Duodenal mucosa (tissue), 2 donors: ENCODE measurements at regions not wholly inside any gene's neighbourhood (a gene's known extent, or its start where the extent isn't known, plus 50 kb on each side); places are given as distances from the start of the nearest gene placed in this dataset.

Experiments
- H3K27ac ChIP-seq: one replicate; pipeline ENCODE4 v1.7.0; 2013; ENCODE audit warnings: low read depth, low read length
- H3K27me3 ChIP-seq, 2 donors: one replicate each; pipeline ENCODE4 v1.7.0; 2013; ENCODE audit warnings: low read length in 2 of 2, control low read depth in 1 of 2; ENCODE audit not compliant: insufficient read depth in 2 of 2, control insufficient read depth in 1 of 2
- H3K36me3 ChIP-seq, 2 donors: one replicate each; pipeline ENCODE4 v1.7.0; 2013; ENCODE audit warnings: low read length in 2 of 2, control low read depth in 1 of 2; ENCODE audit not compliant: insufficient read depth in 2 of 2, control insufficient read depth in 1 of 2
- H3K4me1 ChIP-seq, 2 donors: one replicate each; pipeline ENCODE4 v1.7.0; 2013; ENCODE audit warnings: low read length in 2 of 2, control low read depth in 1 of 2; ENCODE audit not compliant: insufficient read depth in 2 of 2, control insufficient read depth in 1 of 2
- H3K4me3 ChIP-seq, 2 donors: one replicate each; pipeline ENCODE4 v1.7.0; 2013; ENCODE audit warnings: low read length in 2 of 2, low read depth in 1 of 2
- H3K9ac ChIP-seq, 2 donors: one replicate each; pipeline ENCODE4 v1.7.0; 2013; ENCODE audit warnings: low read length in 2 of 2, low read depth in 1 of 2
- H3K9me3 ChIP-seq, 2 donors: one replicate each; pipeline ENCODE4 v1.7.0; 2013; ENCODE audit warnings: low read length in 2 of 2, control low read depth in 1 of 2; ENCODE audit not compliant: control insufficient read depth in 1 of 2

GRCh38 chr3:115227461-115227860, 80.4 kb upstream of the ZBTB20 start:
- Histone ChIP-seq H3K27me3 (peaks cover 0 to 3% of the 10 kb centered on the region in 2 donors), H3K27ac (no peak overlapping the region), H3K4me1 (no peaks in the 10 kb centered on the region), H3K9me3 (no peaks in the 10 kb centered on the region), H3K4me3 (no peak overlapping the region), H3K9ac (no peak overlapping the region), H3K36me3 (no peaks in the 10 kb centered on the region)

- no peaks in the 10 kb centered on the region for H3K36me3 ChIP-seq
- peaks cover 0 to 3% of the 10 kb centered on the region in 2 donors for H3K27me3 ChIP-seq
- no peaks in the 10 kb centered on the region for H3K9me3 ChIP-seq
- no peaks in the 10 kb centered on the region for H3K4me1 ChIP-seq
- no peak overlapping the region for H3K27ac ChIP-seq
- no peak overlapping the region for H3K9ac ChIP-seq
- no peak overlapping the region for H3K4me3 ChIP-seq
Measured at GRCh38 chr3:115228266-115228665, 81.2 kb upstream of the ZBTB20 start.

GRCh38 chr3:115232167-115232566, 85.1 kb upstream of the ZBTB20 start:
- no peak overlapping the region for H3K9ac ChIP-seq
- H3K27me3 ChIP-seq = no peaks in the 10 kb centered on the region
- no peak overlapping the region for H3K27ac ChIP-seq
- no peaks in the 10 kb centered on the region for H3K36me3 ChIP-seq
- H3K4me1 ChIP-seq = no peaks in the 10 kb centered on the region
- H3K9me3 ChIP-seq = no peaks in the 10 kb centered on the region
- H3K4me3 ChIP-seq = no peak overlapping the region

DNA sequence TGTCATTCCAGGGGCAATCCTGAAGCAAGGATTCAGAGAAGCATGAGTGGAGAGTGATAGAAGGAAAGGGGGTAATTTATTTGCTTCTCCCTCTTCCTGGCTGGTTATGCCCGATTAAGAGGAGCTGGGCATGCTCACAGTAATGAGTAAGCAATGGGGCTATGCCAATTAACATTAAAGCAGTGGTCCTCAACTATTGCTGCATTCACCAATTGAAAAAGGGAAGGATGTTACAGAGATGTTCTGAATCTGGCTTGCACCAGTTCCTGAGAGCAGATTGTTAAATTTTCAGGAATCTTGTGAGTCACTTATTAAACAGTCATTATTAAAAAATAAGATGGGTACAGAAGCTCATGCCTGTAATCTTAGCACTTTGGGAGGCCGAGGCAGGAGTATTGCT, 85.9 kb upstream of the ZBTB20 start:
- H3K4me1 ChIP-seq = no peaks in the 10 kb centered on the region
- no peak overlapping the region for H3K4me3 ChIP-seq
- no peaks in the 10 kb centered on the region for H3K9me3 ChIP-seq
- no peaks in the 10 kb centered on the region for H3K36me3 ChIP-seq
- H3K27me3 ChIP-seq = no peaks in the 10 kb centered on the region
- no peak overlapping the region for H3K9ac ChIP-seq
- no peak overlapping the region for H3K27ac ChIP-seq

DNA sequence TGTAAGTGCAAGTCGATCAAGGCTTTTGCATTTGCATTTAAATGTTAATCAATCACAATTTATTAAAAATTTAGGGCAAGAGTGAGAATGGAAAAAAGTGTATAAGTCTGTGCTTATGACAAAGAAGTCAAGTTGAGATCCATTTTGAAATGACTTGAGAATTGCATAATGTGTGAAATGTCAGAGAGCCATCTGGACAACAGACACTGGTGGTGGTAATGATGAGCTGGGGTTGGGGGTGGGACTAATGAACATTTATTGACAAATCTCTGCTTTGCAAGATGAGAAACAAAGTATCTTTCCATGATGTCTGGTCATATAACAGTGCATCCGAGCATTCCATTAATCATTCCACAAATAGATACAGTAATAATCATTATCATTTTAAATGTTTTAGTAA, 89.4 kb upstream of the ZBTB20 start:
- H3K27ac ChIP-seq = no peak overlapping the region
- no peaks in the 10 kb centered on the region for H3K9me3 ChIP-seq
- H3K27me3 ChIP-seq = no peaks in the 10 kb centered on the region
- H3K9ac ChIP-seq = no peak overlapping the region
- H3K4me3 ChIP-seq = no peak overlapping the region
- H3K36me3 ChIP-seq = no peaks in the 10 kb centered on the region
- no peaks in the 10 kb centered on the region for H3K4me1 ChIP-seq

GRCh38 chr3:115239717-115240116, 92.6 kb upstream of the ZBTB20 start:
- Histone ChIP-seq H3K4me1 (no peaks in the 10 kb centered on the region), H3K9me3 (no peaks in the 10 kb centered on the region), H3K4me3 (no peak overlapping the region), H3K27ac (no peak overlapping the region), H3K27me3 (no peaks in the 10 kb centered on the region), H3K36me3 (no peaks in the 10 kb centered on the region), H3K9ac (no peak overlapping the region)

DNA sequence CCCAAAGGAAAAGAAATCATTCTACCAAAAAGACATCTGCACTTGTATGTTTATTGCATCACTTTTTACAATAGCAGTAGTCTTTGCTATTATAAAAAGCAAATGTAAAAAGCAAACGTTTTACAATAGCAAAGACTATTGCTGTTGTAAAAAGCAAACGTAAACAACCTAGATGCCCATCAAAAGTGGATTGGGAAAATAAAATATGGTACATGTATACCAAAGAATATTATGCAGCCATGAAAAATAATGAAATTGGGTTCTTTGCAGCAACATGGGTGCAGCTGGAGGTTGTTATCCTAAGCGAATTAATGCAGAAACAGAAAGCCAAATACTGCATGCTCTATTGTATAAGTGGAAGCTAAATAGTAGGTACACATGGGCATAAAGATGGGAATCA, 97.3 kb upstream of the ZBTB20 start:
- Histone ChIP-seq H3K4me1 (no peaks in the 10 kb centered on the region), H3K36me3 (no peaks in the 10 kb centered on the region), H3K9ac (no peak overlapping the region), H3K4me3 (no peak overlapping the region), H3K27ac (no peak overlapping the region), H3K27me3 (no peaks in the 10 kb centered on the region), H3K9me3 (no peaks in the 10 kb centered on the region)

GRCh38 chr3:115245438-115245837, 98.3 kb upstream of the ZBTB20 start:
- Histone ChIP-seq H3K9ac (no peak overlapping the region), H3K4me3 (no peak overlapping the region), H3K9me3 (no peaks in the 10 kb centered on the region), H3K4me1 (no peaks in the 10 kb centered on the region), H3K27me3 (no peaks in the 10 kb centered on the region), H3K36me3 (no peaks in the 10 kb centered on the region), H3K27ac (no peak overlapping the region)

GRCh38 chr3:115245899-115246298, 98.8 kb upstream of the ZBTB20 start:
- Histone ChIP-seq H3K4me1 (no peaks in the 10 kb centered on the region), H3K27me3 (no peaks in the 10 kb centered on the region), H3K4me3 (no peak overlapping the region), H3K9ac (no peak overlapping the region), H3K36me3 (no peaks in the 10 kb centered on the region), H3K9me3 (no peaks in the 10 kb centered on the region), H3K27ac (no peak overlapping the region)

DNA sequence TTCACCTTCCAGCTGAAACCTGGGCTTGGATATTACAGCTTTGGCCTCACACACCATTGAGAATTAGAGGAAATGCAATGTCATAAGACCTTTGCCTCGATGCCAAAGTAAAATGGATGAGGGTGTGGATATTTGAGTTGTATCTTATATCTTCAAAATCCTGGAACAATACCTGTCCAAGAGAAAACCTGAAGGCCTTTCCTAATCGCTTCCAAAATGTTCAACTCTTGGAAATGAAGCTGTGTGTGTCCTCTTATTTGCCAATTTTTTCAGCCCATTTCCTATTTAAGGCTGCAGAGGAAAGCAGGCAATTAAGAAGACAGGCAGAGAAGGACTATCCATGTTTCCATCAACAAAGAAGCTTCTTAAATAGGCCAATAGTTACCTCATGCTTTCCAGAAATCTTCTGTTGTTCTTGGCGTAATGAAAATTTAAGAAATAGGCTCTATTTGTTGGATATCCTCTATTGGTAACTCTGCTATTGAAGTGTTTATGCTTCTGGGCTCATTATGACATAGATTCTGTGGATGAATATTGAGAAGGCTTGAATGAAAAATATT, 99.5 kb upstream of the ZBTB20 start:
- H3K27me3 ChIP-seq = no peaks in the 10 kb centered on the region
- H3K9ac ChIP-seq = no peak overlapping the region
- no peaks in the 10 kb centered on the region for H3K36me3 ChIP-seq
- no peaks in the 10 kb centered on the region for H3K4me1 ChIP-seq
- H3K27ac ChIP-seq = no peak overlapping the region
- H3K4me3 ChIP-seq = no peak overlapping the region
- H3K9me3 ChIP-seq = no peaks in the 10 kb centered on the region

DNA sequence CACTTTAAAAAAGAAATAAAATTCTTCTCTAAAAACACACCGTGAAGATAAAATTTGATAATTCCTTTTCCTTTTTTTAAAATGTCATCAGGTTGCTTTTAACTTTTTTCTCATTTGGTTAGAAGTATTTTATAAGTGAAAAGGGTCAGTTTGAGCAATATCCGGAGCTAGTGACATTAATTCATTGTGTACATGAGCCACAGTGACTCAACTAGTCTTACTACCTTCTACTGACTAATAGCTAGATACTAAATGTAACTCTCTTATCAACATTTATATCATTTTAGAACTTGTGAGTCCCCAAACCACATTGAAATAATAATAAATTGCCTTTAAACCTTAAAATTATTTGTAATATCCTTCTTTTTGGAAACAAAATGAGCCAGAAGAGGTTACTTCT, 101.2 kb upstream of the ZBTB20 start:
- Histone ChIP-seq H3K36me3 (no peaks in the 10 kb centered on the region), H3K4me3 (no peak overlapping the region), H3K4me1 (no peaks in the 10 kb centered on the region), H3K27me3 (no peaks in the 10 kb centered on the region), H3K9me3 (no peaks in the 10 kb centered on the region), H3K9ac (no peak overlapping the region), H3K27ac (no peak overlapping the region)
